PC-9 (cell line): ENCODE measurements at regions not wholly inside any gene's neighbourhood (a gene's known extent, or its start where the extent isn't known, plus 50 kb on each side); places are given as distances from the start of the nearest gene placed in this dataset.

Source experiments
- CTCF ChIP-seq: fragments of 200-600 bp; sonication (generic); conservative IDR thresholded peaks from 2 replicates; pipeline ENCODE4 v1.6.1; 2017; ENCODE audit warnings: mixed run types, antibody characterized with exemption, mild to moderate bottlenecking, moderate library complexity
- EZH2 ChIP-seq: fragments of 200-600 bp; sonication (generic); IDR thresholded peaks from 2 replicates; pipeline ENCODE4 v1.8.0; 2017; ENCODE audit warnings: antibody characterized with exemption, low read depth

- TF ChIP-seq CTCF (no peak), EZH2 (no peak)
These were observed 256.6 kb upstream of the MYOCD start for GRCh38 chr17:12409082-12409481.
